Activated CD8-positive, alpha-beta T cell treated with anti-CD3 and anti-CD28 coated beads for 36 hours (primary cell): ENCODE measurements at regions not wholly inside any gene's neighbourhood (a gene's known extent, or its start where the extent isn't known, plus 50 kb on each side); places are given as distances from the start of the nearest gene placed in this dataset.

Experiments
- ATAC-seq: fragments of 200-7000 bp; cut with Tn5 transposase; one replicate; pipeline ENCODE4 v1.10.0; 2021; ENCODE audit warnings: mild to moderate bottlenecking, moderate library complexity
- CTCF ChIA-PET: fragments of 350-600 bp; sonication (Branson Sonifier 250); formaldehyde crosslinking; loops from one replicate; lab custom pipeline; 2021; ENCODE audit warnings: antibody characterized with exemption; lab: Charles Lee
- POLR2A ChIA-PET: fragments of 350-600 bp; sonication (Branson Sonifier 250); formaldehyde crosslinking; loops from one replicate; lab custom pipeline; 2021; ENCODE audit warnings: antibody characterized with exemption; lab: Charles Lee
- DNase-seq: peaks from one replicate; pipeline ENCODE4 v3.0.0-alpha.2; 2020
- H3K27ac Mint-ChIP-seq: one replicate; pipeline ENCODE4 v1.8.0; 2021; ENCODE audit warnings: mild to moderate bottlenecking, mixed read lengths
- H3K27me3 Mint-ChIP-seq: one replicate; pipeline ENCODE4 v1.8.0; 2021; ENCODE audit warnings: mixed read lengths
- H3K36me3 Mint-ChIP-seq: one replicate; pipeline ENCODE4 v1.8.0; 2021; ENCODE audit warnings: low read depth, mixed read lengths
- H3K4me1 Mint-ChIP-seq: one replicate; pipeline ENCODE4 v1.8.0; 2021; ENCODE audit warnings: low read depth, mixed read lengths
- H3K4me3 Mint-ChIP-seq: one replicate; pipeline ENCODE4 v1.8.0; 2021; ENCODE audit warnings: mild to moderate bottlenecking, moderate library complexity, mixed read lengths
- H3K9me3 Mint-ChIP-seq: one replicate; pipeline ENCODE4 v1.8.0; 2021; ENCODE audit warnings: mixed read lengths
- CTCF ChIP-seq: fragments of 200-600 bp; IDR thresholded peaks from one replicate; pipeline ENCODE4 v1.8.0; 2022; ENCODE audit warnings: antibody characterized with exemption, mild to moderate bottlenecking
- intact Hi-C: fragments of 100-400 bp; cut with micrococcal nuclease; formaldehyde crosslinking; loops from one replicate; pipeline ENCODE4 v1.10.0; 2022

- H3K27ac Mint-ChIP-seq = no peak overlapping the region
- no peaks in the 10 kb centered on the region for H3K4me1 Mint-ChIP-seq
- ChIA-PET CTCF (no interaction called here), POLR2A (no interaction called here)
- H3K36me3 Mint-ChIP-seq = no peaks in the 10 kb centered on the region
- no peak for ATAC-seq
- H3K27me3 Mint-ChIP-seq = no peaks in the 10 kb centered on the region
- no peak for TF ChIP-seq CTCF
- no peak for DNase-seq
- H3K9me3 Mint-ChIP-seq = no peaks in the 10 kb centered on the region
- no peak overlapping the region for H3K4me3 Mint-ChIP-seq
- intact Hi-C loops = no loop called here
Measured at GRCh38 chr5:158600679-158601078, 499.0 kb downstream of the EBF1 start.

DNA sequence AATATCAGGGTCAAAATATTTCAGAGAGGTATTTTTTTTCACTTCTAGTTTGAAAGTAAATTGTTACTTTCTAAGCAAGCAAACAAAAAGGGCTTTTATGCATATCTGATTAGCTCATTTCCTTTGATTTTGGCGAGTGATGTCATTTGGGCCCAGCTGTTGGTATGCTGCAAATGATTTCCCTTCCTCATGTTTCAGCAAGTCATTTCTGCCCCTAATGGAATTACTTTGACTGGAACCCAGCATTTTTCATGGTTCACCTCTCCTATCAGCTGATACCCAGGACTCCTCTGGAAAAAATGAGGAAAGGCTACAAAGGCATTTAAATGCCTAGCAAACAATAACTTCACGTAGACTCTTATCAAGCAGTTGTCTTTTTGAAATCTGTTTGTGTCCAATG lies 500.6 kb downstream of the EBF1 start:
- POLR2A ChIA-PET = no interaction called here

DNA sequence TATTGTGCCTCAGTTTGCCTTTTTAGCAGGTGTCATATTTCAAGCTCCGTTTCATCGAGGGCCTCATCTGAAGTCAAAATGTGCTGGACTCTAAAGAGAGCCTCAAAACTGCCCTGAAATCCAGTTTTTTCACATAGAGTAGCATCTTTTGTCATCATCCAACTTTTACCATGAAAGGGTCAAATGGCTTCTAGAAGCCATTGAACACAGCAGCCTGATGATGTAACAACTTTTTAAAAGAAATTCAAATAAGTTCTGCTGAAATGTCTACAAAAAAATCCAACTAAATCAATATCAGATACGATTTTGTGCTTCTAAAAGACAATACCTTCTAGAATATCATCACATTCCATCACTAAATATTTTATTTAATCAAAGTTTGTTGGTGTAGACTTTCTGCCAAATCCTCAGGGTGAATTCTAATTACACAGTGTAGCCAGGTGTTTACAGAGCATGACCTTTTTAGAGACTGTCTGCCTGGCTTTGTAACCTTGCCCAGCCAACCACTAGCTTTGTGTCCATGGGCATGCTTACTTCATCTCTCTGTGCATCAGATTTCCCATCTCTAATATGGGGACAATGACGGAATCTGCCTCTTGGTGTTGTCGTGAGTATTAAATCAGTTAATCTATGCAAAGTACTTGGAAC lies 505.0 kb downstream of the EBF1 start:
- DNase-seq = no peak
- ChIA-PET CTCF (no interaction called here), POLR2A (no interaction called here)
- H3K36me3 Mint-ChIP-seq = no peaks in the 10 kb centered on the region
- ATAC-seq = no peak
- H3K4me3 Mint-ChIP-seq = no peak overlapping the region
- intact Hi-C loops = no loop called here
- H3K9me3 Mint-ChIP-seq = no peaks in the 10 kb centered on the region
- H3K27me3 Mint-ChIP-seq = no peaks in the 10 kb centered on the region
- H3K27ac Mint-ChIP-seq = no peak overlapping the region
- H3K4me1 Mint-ChIP-seq = no peaks in the 10 kb centered on the region
- TF ChIP-seq CTCF = no peak

More for the DNA sequence above, 500.6 kb downstream of the EBF1 start:
- TF ChIP-seq CTCF = no peak
- ATAC-seq = no peak
- CTCF ChIA-PET = no interaction called here
- H3K4me3 Mint-ChIP-seq = no peak overlapping the region
- no peaks in the 10 kb centered on the region for H3K4me1 Mint-ChIP-seq
- no peak overlapping the region for H3K27ac Mint-ChIP-seq
- H3K9me3 Mint-ChIP-seq = no peaks in the 10 kb centered on the region
- no peak for DNase-seq
- intact Hi-C loops = no loop called here
- H3K36me3 Mint-ChIP-seq = no peaks in the 10 kb centered on the region
- no peaks in the 10 kb centered on the region for H3K27me3 Mint-ChIP-seq

DNA sequence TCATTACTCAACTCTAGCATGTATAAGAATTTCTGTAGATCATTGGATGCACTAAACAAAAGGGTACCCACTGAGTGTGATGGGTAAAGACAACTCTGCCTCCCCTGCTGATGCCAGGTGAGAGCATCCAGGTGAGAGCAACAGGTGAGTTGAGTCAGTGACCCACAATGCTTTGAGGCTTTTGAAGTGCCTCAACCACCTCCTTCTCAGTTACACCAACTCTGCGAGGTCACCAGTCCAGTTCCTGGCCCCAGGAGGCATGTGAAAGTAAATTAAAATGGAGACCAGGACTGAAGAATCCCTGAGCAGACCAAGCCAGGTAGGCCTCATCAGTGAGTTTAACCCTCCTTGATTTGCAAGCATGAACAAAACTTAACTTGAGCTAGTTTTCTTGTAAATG lies 505.8 kb downstream of the EBF1 start:
- TF ChIP-seq CTCF = no peak
- Mint-ChIP-seq H3K4me3 (no peak overlapping the region), H3K4me1 (no peaks in the 10 kb centered on the region)

DNA sequence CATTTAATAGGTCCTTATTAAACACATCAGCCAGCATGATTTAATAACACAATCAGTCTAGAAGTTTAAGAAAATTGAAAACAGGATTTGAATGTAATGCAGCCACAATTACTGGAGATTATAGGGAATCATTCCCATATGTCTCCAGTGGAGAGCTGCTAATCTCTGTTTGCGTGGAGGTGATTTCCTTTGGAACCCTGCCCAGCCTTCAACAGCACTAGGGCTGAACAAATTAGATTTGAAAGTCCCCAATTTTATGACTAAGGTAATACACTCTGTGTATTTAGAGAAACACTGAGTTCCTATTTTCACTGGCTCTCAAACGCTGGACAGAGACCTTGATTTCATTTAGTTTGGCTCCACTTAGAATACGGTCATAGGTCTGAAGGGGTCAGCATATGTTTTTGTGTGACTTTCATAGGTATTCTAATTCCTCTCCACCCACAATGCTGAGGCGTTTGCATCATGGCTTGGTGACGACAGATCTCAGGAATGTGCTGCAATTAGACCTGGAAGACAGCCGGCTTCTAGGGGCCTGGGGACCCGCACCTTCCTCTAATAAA lies 508.3 kb downstream of the EBF1 start:
- no peak overlapping the region for H3K4me3 Mint-ChIP-seq
- no peak for TF ChIP-seq CTCF
- H3K27ac Mint-ChIP-seq = no peak overlapping the region
- no peaks in the 10 kb centered on the region for H3K9me3 Mint-ChIP-seq
- ATAC-seq = no peak
- DNase-seq = no peak
- intact Hi-C loops = no loop called here
- H3K27me3 Mint-ChIP-seq = no peaks in the 10 kb centered on the region
- CTCF ChIA-PET = no interaction called here
- no peaks in the 10 kb centered on the region for H3K36me3 Mint-ChIP-seq
- no peaks in the 10 kb centered on the region for H3K4me1 Mint-ChIP-seq
- POLR2A ChIA-PET = interaction anchor here (0.7 kb wide), 1 partner anchor 119 kb away, joined by 3 read pairs; no protein-coding TSS in a partner anchor

More for the DNA sequence above, 505.8 kb downstream of the EBF1 start:
- DNase-seq (no peak), ATAC-seq (no peak)
- no peaks in the 10 kb centered on the region for H3K9me3 Mint-ChIP-seq
- no peaks in the 10 kb centered on the region for H3K36me3 Mint-ChIP-seq
- intact Hi-C loops = no loop called here
- CTCF ChIA-PET = no interaction called here
- H3K27me3 Mint-ChIP-seq = no peaks in the 10 kb centered on the region
- no peak overlapping the region for H3K27ac Mint-ChIP-seq
- POLR2A ChIA-PET = no interaction called here
